ENCODE measurements at regions not wholly inside any gene's neighbourhood (a gene's known extent, or its start where the extent isn't known, plus 50 kb on each side); places are given as distances from the start of the nearest gene placed in this dataset.

DNA sequence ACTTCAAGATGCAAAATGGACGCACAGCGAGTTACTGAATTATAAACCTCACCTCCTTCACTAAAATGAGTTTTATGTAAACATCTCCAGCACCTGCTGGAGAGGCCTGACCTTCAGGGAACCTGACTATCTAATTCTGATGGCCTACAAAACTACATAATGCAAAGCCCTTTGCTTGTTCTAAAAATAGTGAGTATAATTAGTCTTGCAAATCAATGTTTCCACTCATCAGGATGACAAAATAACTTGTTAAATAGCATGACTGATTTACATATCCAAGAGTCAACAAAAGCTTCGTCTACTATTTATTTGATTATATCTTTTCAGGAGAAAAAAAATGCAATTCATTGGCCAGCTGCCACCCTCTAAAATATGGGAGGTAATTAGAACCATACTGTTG lies 326.3 kb upstream of the MC4R start:
- no peak for DNase-seq
- Histone ChIP-seq H3K4me3 (ENCODE audit: low read depth, low read length) (no peak overlapping the region), H3K36me3 (no peaks in the 10 kb centered on the region), H3K27me3 (no peaks in the 10 kb centered on the region), H3K9me3 (no peaks in the 10 kb centered on the region), H3K4me1 (no peaks in the 10 kb centered on the region)
- TF ChIP-seq, protein P1, sequence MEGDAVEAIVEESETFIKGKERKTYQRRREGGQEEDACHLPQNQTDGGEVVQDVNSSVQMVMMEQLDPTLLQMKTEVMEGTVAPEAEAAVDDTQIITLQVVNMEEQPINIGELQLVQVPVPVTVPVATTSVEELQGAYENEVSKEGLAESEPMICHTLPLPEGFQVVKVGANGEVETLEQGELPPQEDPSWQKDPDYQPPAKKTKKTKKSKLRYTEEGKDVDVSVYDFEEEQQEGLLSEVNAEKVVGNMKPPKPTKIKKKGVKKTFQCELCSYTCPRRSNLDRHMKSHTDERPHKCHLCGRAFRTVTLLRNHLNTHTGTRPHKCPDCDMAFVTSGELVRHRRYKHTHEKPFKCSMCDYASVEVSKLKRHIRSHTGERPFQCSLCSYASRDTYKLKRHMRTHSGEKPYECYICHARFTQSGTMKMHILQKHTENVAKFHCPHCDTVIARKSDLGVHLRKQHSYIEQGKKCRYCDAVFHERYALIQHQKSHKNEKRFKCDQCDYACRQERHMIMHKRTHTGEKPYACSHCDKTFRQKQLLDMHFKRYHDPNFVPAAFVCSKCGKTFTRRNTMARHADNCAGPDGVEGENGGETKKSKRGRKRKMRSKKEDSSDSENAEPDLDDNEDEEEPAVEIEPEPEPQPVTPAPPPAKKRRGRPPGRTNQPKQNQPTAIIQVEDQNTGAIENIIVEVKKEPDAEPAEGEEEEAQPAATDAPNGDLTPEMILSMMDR (IDR thresholded peaks at IDR 0.05; ENCODE audit: low read depth, low read length), result no peak

DNA sequence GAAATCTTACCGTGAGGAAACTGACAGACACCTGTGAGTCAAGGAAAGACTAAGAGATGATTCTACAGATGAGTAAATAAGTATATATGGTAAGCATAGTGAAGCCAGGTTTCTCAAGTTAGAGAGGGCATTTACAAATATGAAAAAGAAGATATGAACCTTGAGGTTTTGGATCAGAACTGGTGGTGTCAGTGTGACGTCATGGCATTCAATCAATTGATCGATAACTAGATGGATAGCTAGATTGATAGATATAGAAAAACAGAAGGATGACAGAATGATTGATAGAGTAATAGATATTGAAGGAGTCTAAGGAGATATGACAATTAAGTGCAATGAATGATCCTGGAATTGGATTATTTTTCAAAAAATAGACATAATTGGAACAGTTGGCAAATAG lies 350.2 kb upstream of the MC4R start:
- no peaks in the 10 kb centered on the region for H3K9me3 ChIP-seq
- no peak overlapping the region for H3K4me3 ChIP-seq (ENCODE audit: low read depth, low read length)
- no peaks in the 10 kb centered on the region for H3K4me1 ChIP-seq
- TF ChIP-seq, protein P1 (IDR thresholded peaks at IDR 0.05; ENCODE audit: low read depth, low read length), result no peak
- H3K27me3 ChIP-seq, result no peaks in the 10 kb centered on the region
- DNase-seq, result no peak
- no peaks in the 10 kb centered on the region for H3K36me3 ChIP-seq

DNA sequence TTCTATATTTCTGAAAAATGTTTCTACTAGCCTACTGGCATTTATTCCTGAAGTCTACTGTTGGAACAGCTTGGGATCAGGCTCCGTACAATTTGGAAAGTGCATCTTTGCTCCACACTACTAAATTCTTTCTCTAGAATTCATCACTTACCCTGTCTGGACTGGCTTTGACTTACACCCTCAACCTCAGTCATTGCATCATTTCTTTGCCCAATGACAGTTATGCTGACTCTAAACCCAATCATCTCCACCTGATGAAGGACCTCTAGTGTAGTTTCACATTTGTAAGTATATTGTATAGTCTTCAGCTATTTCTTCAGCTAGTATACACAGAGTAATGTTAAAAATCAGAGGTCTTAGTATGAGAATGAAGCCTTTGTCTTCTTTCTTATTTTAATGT lies 359.6 kb upstream of the MC4R start:
- Histone ChIP-seq H3K4me1 (no peaks in the 10 kb centered on the region), H3K9me3 (no peaks in the 10 kb centered on the region), H3K36me3 (no peaks in the 10 kb centered on the region)

DNA sequence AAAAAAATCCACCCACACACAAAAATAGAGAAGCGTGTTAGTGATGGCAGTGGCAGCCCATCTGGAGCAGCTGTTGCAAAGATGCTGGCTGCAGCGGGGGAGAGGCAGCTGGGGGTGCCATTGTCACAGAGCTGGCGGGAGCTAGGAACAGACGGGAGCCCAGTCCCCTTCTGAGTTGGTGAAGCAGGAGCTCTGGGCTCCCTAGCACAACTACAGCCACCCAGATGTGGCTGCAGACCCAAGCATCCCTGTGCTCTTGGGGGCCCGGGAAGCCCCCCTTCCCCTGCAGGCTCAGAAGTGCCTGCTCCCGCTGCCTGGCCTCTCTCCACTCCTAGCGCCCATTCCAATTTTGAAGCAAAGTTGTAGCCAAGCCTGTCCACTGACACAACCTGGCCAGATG lies 366.6 kb upstream of the MC4R start:
- no peaks in the 10 kb centered on the region for H3K36me3 ChIP-seq
- TF ChIP-seq, protein P1 (IDR thresholded peaks at IDR 0.05; ENCODE audit: low read depth, low read length), result no peak
- H3K4me1 ChIP-seq, result no peaks in the 10 kb centered on the region
- H3K9me3 ChIP-seq, result no peaks in the 10 kb centered on the region
- H3K4me3 ChIP-seq (ENCODE audit: low read depth, low read length), result no peak overlapping the region
- H3K27me3 ChIP-seq, result no peaks in the 10 kb centered on the region
- no peak for DNase-seq

More for the DNA sequence above, 359.6 kb upstream of the MC4R start:
- no peak overlapping the region for H3K4me3 ChIP-seq (ENCODE audit: low read depth, low read length)
- no peak for DNase-seq
- H3K27me3 ChIP-seq, result no peaks in the 10 kb centered on the region
- TF ChIP-seq, protein P1 (IDR thresholded peaks at IDR 0.05; ENCODE audit: low read depth, low read length), result no peak

DNA sequence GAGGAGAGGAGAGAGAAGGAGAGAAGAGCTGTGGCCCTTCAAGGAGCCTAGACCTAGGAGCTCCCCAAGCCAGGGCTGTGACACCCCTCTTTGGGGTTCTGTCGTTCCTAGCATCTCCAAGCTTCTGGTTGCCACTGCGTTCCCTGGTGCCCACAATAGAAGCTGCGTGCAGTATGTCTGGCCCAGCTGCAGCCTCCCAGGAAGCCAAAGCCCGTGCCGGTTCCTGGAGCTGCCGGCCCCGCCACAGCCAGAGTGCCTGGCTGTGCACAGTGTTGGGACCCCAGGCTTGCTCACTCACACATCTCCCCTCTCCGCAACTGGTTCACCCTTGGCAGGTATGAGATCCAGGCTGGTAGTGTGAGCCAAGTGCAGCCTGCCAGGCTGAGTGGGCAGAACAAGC lies 367.7 kb upstream of the MC4R start:
- no peaks in the 10 kb centered on the region for H3K9me3 ChIP-seq
- no peak for DNase-seq
- TF ChIP-seq, protein P1 (IDR thresholded peaks at IDR 0.05; ENCODE audit: low read depth, low read length), result no peak
- no peak overlapping the region for H3K4me3 ChIP-seq (ENCODE audit: low read depth, low read length)
- H3K4me1 ChIP-seq, result no peaks in the 10 kb centered on the region
- no peaks in the 10 kb centered on the region for H3K36me3 ChIP-seq
- H3K27me3 ChIP-seq, result no peaks in the 10 kb centered on the region

DNA sequence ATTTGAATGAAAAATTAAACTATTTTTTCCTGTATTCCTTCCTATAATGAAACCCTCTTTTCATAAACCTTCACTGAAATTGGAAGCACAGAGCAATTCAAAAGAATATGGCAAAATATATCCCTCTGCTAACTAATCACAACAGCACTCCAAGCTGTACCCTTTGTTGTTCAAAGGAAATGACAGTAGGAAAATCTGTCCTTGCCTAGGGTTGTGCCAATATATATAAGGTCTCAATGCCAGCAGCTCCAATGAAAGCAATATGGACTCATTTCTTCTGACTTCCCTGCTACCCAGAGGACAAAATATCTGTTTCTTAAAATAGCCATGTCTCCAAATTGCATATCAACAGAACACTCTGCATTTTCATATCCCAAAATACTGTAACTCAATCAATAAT lies 373.9 kb upstream of the MC4R start:
- no peaks in the 10 kb centered on the region for H3K9me3 ChIP-seq
- no peaks in the 10 kb centered on the region for H3K27me3 ChIP-seq
- no peak overlapping the region for H3K4me3 ChIP-seq (ENCODE audit: low read depth, low read length)
- TF ChIP-seq, protein P1 (IDR thresholded peaks at IDR 0.05; ENCODE audit: low read depth, low read length), result no peak
- no peaks in the 10 kb centered on the region for H3K4me1 ChIP-seq
- H3K36me3 ChIP-seq, result no peaks in the 10 kb centered on the region
- no peak for DNase-seq
